Epithelial cell of esophagus (primary cell): ENCODE measurements at regions not wholly inside any gene's neighbourhood (a gene's known extent, or its start where the extent isn't known, plus 50 kb on each side); places are given as distances from the start of the nearest gene placed in this dataset.

Source experiments
- DNase-seq: peaks from one replicate; pipeline ENCODE4 v3.0.0; 2010; ENCODE audit warnings: low read depth
- H3K4me3 ChIP-seq: 2 replicates; pipeline ENCODE4 v1.5.1; 2011; ENCODE audit warnings: mild to moderate bottlenecking, low read length, control low read depth
- TF ChIP-seq, protein P1 (sequence below): IDR thresholded peaks from 2 replicates; pipeline ENCODE4 v1.5.1; 2011; ENCODE audit warnings: low read depth, mild to moderate bottlenecking, low read length, control low read depth, inconsistent platforms; ENCODE audit not compliant: insufficient read depth; ENCODE audit errors: missing control alignments

DNA sequence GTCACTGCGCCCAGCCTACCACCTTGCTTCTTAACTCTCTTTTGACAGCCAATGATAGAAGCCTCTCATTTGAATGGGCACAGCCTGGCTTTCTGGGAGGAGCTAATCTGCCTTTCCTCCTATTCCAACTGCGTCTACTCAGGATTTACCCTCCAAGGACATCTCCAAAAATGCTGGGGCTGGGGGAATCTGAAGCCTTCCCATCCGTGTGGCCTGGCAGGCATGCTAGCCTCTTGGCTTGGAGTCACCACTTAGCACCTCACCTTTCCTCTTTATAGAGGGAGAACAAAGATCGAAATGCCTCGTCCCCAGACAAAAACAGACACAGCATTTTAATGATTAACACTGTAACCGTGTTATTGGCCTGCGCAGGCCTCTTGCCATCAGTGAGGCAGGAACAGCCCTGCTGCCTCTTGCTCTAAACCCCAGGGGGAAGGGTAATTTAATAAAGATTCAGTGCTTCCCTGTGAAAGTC, 108.2 kb upstream of the KLF4 start:
- DNase-seq, result no peak
- H3K4me3 ChIP-seq, result no peak overlapping the region
- TF ChIP-seq, protein P1, sequence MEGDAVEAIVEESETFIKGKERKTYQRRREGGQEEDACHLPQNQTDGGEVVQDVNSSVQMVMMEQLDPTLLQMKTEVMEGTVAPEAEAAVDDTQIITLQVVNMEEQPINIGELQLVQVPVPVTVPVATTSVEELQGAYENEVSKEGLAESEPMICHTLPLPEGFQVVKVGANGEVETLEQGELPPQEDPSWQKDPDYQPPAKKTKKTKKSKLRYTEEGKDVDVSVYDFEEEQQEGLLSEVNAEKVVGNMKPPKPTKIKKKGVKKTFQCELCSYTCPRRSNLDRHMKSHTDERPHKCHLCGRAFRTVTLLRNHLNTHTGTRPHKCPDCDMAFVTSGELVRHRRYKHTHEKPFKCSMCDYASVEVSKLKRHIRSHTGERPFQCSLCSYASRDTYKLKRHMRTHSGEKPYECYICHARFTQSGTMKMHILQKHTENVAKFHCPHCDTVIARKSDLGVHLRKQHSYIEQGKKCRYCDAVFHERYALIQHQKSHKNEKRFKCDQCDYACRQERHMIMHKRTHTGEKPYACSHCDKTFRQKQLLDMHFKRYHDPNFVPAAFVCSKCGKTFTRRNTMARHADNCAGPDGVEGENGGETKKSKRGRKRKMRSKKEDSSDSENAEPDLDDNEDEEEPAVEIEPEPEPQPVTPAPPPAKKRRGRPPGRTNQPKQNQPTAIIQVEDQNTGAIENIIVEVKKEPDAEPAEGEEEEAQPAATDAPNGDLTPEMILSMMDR, result no peak

DNA sequence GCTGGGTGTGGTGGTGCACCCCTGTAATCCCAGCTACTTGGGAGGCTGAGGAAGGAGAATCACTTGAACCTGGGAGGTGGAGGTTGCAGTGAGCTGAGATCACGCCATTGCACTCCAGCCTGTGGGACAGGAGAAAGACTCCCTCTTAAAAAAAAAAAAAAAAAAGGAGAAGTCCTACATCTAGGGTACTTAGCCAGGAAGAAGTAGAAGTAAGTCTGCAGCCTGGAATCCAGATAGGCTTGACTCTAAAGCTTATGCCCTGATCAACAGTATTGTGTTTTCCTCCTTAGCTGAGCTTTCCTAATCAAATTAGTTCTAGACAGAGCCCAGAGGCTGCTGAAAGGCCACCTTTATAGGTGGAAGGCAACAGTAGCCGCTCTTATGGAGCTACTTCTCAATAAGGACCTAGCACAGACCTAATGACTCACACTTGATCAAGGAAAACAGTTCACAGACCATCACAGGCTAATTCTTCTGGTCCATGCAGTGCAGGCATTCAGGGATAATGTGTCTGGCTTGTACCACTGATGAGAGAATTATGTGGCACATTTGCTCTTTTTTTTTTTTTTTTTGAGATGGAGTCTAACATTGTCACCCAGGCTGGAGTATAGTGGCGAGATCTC, 105.5 kb upstream of the KLF4 start:
- no peak overlapping the region for H3K4me3 ChIP-seq
- no peak for DNase-seq
- TF ChIP-seq, protein P1, result no peak

DNA sequence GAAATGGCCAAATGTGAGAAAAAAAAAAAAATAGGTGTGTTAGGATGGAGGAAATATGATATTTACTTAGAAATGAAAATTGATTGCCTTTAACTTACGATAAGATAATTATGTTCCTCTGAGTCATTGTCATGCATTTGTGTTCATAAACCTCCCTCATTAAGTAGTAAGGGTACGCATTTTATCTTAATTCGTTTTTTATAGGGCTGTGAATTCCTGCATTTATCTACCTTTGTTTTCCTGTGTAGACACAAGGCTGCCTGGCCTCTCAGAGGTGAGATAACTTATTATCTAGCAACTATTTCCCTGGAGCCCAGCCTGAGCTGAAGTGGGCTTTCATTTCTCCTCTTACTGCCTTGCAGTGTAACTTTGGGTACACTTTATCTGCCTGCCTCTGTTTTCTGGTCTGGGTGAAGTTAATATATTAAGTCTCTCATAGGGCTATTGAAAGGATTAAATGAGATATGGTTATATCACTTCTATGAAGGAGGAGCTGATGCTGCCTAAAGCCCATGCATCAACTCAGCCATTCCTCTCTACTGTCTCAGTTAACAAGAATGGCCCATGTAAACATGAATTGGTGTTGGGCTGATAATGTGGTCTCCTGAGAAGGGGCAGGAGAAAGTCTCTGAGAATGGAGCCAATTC, 103.8 kb upstream of the KLF4 start:
- no peak overlapping the region for H3K4me3 ChIP-seq
- TF ChIP-seq, protein P1, result no peak
- DNase-seq, result no peak

DNA sequence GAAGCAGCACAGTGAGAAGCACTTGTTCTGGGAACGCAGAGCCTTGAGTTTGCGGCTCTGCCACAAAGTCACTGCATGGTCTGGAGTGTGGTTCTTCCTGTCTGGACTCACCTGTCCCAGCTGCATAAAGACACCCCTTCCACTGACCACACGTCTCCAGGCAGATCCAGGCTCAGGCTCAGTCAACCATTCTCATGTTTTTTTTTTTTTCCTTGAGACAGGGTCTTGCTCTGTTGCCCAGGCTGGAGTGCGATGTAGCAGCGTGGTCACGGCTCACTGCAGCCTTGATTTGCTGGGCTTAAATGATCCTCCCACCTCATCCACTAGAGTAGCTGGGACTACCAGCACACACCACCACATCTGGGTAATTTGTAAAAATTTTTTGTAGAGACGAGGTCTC, 102.9 kb upstream of the KLF4 start:
- no peak for DNase-seq
- TF ChIP-seq, protein P1, result no peak
- no peak overlapping the region for H3K4me3 ChIP-seq

DNA sequence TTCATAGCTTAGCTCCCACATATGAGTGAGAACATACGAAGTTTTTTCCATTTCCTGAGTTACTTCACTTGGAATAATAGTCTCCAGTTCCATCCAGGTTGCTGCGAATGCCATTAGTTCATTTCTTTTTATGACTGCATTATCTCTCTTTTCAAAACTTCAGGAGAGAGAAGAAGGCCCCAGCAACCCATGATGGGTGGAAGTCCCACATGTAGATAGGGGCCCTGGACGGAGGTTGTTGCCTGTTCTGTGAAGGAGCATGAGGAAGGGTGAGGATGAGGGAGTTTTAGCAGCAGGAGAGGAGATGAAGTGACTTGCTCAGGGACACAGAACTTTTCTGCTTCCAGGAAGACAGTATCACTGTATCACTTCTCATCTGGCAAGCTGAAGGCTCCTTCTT, 102.2 kb upstream of the KLF4 start:
- DNase-seq, result no peak
- no peak overlapping the region for H3K4me3 ChIP-seq
- TF ChIP-seq, protein P1, result no peak

DNA sequence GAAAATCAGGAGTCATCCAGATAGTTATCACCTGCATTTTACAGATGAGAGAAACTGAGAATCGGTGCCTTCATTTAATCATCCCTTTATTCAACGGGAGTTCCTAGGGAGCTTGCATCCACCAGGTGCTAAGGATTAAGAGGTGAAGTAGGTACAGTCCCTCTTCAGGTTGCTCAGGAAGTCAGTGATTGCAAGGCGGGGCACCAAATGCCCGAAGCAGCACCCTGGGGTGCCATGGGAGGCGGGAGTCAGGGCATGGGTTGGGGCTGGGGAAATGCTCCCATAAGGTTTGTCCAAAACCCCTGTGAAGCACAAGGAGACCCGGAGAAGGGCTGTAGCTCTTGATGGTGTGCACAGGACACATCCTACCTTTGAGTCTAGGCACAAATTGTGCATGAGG, 98.8 kb upstream of the KLF4 start:
- DNase-seq, result no peak
- no peak overlapping the region for H3K4me3 ChIP-seq
- TF ChIP-seq, protein P1, result no peak

DNA sequence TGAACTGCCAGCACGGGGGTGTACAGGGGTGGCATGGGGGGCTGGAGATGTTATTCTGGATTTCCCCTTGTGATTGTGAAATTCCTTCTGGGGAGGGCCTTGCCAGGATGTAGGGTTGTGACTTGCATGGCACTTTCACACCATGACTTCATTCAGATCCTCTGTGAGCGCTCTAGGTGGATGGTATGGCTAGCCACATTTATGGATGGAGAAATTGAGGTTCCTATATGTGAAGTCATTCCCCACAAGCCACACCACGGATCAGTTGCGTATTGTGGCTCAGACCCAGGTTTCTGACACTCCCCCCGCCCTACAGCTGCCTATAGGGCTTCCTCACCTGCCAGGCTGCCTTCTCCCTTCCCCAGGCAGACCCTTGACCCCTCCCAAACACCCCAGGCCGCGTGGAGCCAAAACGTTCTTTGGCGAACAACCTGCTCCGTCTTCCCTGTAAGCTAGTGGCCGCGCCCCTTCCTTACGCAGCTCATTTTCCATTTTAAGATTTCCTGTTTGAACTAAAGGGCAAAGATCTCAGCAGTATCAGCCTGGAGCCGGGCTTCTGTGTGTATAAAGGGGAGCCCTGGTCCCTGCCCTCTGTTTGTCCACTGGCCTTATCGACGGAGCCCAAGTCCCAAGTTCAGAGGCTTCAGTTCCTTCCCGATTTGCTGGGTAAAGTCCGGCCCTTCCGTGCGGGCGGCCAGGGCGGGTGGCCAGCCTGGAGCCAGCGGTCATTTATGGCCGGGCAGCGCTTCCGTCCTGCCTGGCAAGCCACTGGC, 97.8 kb upstream of the KLF4 start:
- no peak for DNase-seq
- no peak overlapping the region for H3K4me3 ChIP-seq
- TF ChIP-seq, protein P1, result no peak
